ENCODE measurements at regions not wholly inside any gene's neighbourhood (a gene's known extent, or its start where the extent isn't known, plus 50 kb on each side); places are given as distances from the start of the nearest gene placed in this dataset. TPM values are rescaled to one million over a fixed set of nuclear protein-coding genes. Genes with fewer than 3 reads are reported as not detected.

- peaks cover 3% of the 10 kb centered on the region for H3K27me3 ChIP-seq (ENCODE audit: insufficient read depth, low read length)
- H3K9me3 ChIP-seq (ENCODE audit: low read depth, low read length): no peaks in the 10 kb centered on the region
These were observed 94.6 kb upstream of the FUNDC1 start for GRCh38 chrX:44637282-44637681.

GRCh38 chrX:44621078-44621477, 78.4 kb upstream of the FUNDC1 start:
- Histone ChIP-seq H3K4me2 (ENCODE audit: insufficient read depth, low read length) (no peak overlapping the region), H3K27ac (ENCODE audit: low read depth, low read length) (no peak overlapping the region), H3K9me3 (ENCODE audit: low read depth, low read length) (no peaks in the 10 kb centered on the region), H3K36me3 (ENCODE audit: insufficient read depth, low read length) (no peaks in the 10 kb centered on the region), H4K20me1 (ENCODE audit: insufficient read depth, low read length) (no peaks in the 10 kb centered on the region), H3K27me3 (ENCODE audit: insufficient read depth, low read length) (no peaks in the 10 kb centered on the region), H3K4me1 (ENCODE audit: insufficient read depth, low read length) (no peaks in the 10 kb centered on the region), H3K79me2 (ENCODE audit: insufficient read depth, low read length) (no peaks in the 10 kb centered on the region), H2AFZ (ENCODE audit: low read length) (no peak overlapping the region), H3K4me3 (ENCODE audit: insufficient read depth, low read length) (no peak overlapping the region)
- no peak for TF ChIP-seq CTCF (IDR thresholded peaks at IDR 0.05; ENCODE audit: extremely low read depth, low read depth, low read length)
- DNase-seq (ENCODE audit: insufficient read length, low spot score, missing footprints): no peak

More at GRCh38 chrX:44637282-44637681, 94.6 kb upstream of the FUNDC1 start:
- no peak overlapping the region for H3K27ac ChIP-seq (ENCODE audit: low read depth, low read length)
- H4K20me1 ChIP-seq (ENCODE audit: insufficient read depth, low read length): no peaks in the 10 kb centered on the region
- no peak for TF ChIP-seq CTCF (IDR thresholded peaks at IDR 0.05; ENCODE audit: extremely low read depth, low read depth, low read length)
- no peak overlapping the region for H2AFZ ChIP-seq (ENCODE audit: low read length)
- no peak overlapping the region for H3K4me3 ChIP-seq (ENCODE audit: insufficient read depth, low read length)
- no peak overlapping the region for H3K4me2 ChIP-seq (ENCODE audit: insufficient read depth, low read length)
- no peaks in the 10 kb centered on the region for H3K36me3 ChIP-seq (ENCODE audit: insufficient read depth, low read length)
- H3K4me1 ChIP-seq (ENCODE audit: insufficient read depth, low read length): no peaks in the 10 kb centered on the region
- no peak for DNase-seq (ENCODE audit: insufficient read length, low spot score, missing footprints)
- no peaks in the 10 kb centered on the region for H3K79me2 ChIP-seq (ENCODE audit: insufficient read depth, low read length)

GRCh38 chrX:44619039-44619438, 76.4 kb upstream of the FUNDC1 start:
- DNase-seq (ENCODE audit: insufficient read length, low spot score, missing footprints): no peak

GRCh38 chrX:44596277-44596676, 53.6 kb upstream of the FUNDC1 start:
- no peak for DNase-seq (ENCODE audit: insufficient read length, low spot score, missing footprints)
- TF ChIP-seq CTCF (IDR thresholded peaks at IDR 0.05; ENCODE audit: extremely low read depth, low read depth, low read length): no peak
- no peaks in the 10 kb centered on the region for H3K4me1 ChIP-seq (ENCODE audit: insufficient read depth, low read length)
- H4K20me1 ChIP-seq (ENCODE audit: insufficient read depth, low read length): no peaks in the 10 kb centered on the region
- no peaks in the 10 kb centered on the region for H3K36me3 ChIP-seq (ENCODE audit: insufficient read depth, low read length)
- H3K9me3 ChIP-seq (ENCODE audit: low read depth, low read length): no peaks in the 10 kb centered on the region
- no peak overlapping the region for H3K27ac ChIP-seq (ENCODE audit: low read depth, low read length)
- no peaks in the 10 kb centered on the region for H3K79me2 ChIP-seq (ENCODE audit: insufficient read depth, low read length)
- no peaks in the 10 kb centered on the region for H3K27me3 ChIP-seq (ENCODE audit: insufficient read depth, low read length)
- H3K4me2 ChIP-seq (ENCODE audit: insufficient read depth, low read length): no peak overlapping the region
- H3K4me3 ChIP-seq (ENCODE audit: insufficient read depth, low read length): no peak overlapping the region
- no peak overlapping the region for H2AFZ ChIP-seq (ENCODE audit: low read length)

More at GRCh38 chrX:44619039-44619438, 76.4 kb upstream of the FUNDC1 start:
- Histone ChIP-seq H3K4me3 (ENCODE audit: insufficient read depth, low read length) (no peak overlapping the region), H3K4me1 (ENCODE audit: insufficient read depth, low read length) (no peaks in the 10 kb centered on the region), H3K27ac (ENCODE audit: low read depth, low read length) (no peak overlapping the region), H3K79me2 (ENCODE audit: insufficient read depth, low read length) (no peaks in the 10 kb centered on the region), H4K20me1 (ENCODE audit: insufficient read depth, low read length) (no peaks in the 10 kb centered on the region), H3K36me3 (ENCODE audit: insufficient read depth, low read length) (no peaks in the 10 kb centered on the region), H3K4me2 (ENCODE audit: insufficient read depth, low read length) (no peak overlapping the region), H3K9me3 (ENCODE audit: low read depth, low read length) (no peaks in the 10 kb centered on the region), H3K27me3 (ENCODE audit: insufficient read depth, low read length) (no peaks in the 10 kb centered on the region), H2AFZ (ENCODE audit: low read length) (no peak overlapping the region)
- TF ChIP-seq CTCF (IDR thresholded peaks at IDR 0.05; ENCODE audit: extremely low read depth, low read depth, low read length): no peak

Small RNA genes lying in the stretch of these regions (small RNA-seq; reads per million reads assigned to genes)
- gene RN7SL291P: not detected

Measured in osteoblast (primary cell).